DOHH2 (cell line): ENCODE measurements at regions not wholly inside any gene's neighbourhood (a gene's known extent, or its start where the extent isn't known, plus 50 kb on each side); places are given as distances from the start of the nearest gene placed in this dataset.

Source experiments
- CTCF ChIP-seq: fragments of 200-600 bp; sonication (generic); IDR thresholded peaks from one replicate; pipeline ENCODE4 v1.5.1; 2014; ENCODE audit warnings: antibody characterized with exemption, mild to moderate bottlenecking, low read depth, low read length; ENCODE audit not compliant: poor library complexity, severe bottlenecking
- EZH2phosphoT487 ChIP-seq: fragments of 200-600 bp; sonication (generic); IDR thresholded peaks from 2 replicates; pipeline ENCODE4 v1.6.1; 2017; ENCODE audit warnings: borderline replicate concordance, mild to moderate bottlenecking, antibody characterized with exemption, low read length, moderate library complexity, mixed read lengths

DNA sequence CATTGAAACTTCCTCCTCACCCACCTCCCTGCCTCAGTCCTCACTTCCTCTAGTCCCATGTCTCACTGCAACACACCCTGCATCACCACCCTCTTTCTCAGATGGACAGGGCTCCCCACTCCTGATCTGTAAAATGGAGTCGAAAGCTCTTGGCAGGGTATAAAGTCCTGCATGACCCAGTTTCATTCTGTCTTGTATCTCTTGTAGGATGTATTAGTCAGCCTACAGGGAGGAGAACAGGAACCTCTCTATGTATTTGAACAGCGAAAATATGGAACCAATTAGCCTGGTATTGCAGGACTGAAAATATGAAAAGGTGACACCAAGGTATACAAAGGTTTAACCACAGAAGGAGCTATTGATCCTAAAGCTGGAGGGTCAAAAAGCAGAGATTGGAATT, 156.9 kb upstream of the SNX19 start:
- TF ChIP-seq CTCF: no peak
- TF ChIP-seq EZH2phosphoT487: no peak
